IMR-90 (cell line): ENCODE measurements at regions not wholly inside any gene's neighbourhood (a gene's known extent, or its start where the extent isn't known, plus 50 kb on each side); places are given as distances from the start of the nearest gene placed in this dataset.

Experiments used
- ATAC-seq: fragments of 200-7000 bp; cut with Tn5 transposase; 2 replicates; pipeline ENCODE4 v1.9.1; 2020; ENCODE audit warnings: low read depth, mild to moderate bottlenecking, moderate library complexity
- BruUV-seq: library from RNA; stranded (reverse); fragments of 400-500 nt; replicated peaks from 2 replicates; lab custom pipeline; 2021; lab: Mats Ljungman, UMichigan
- CTCF ChIA-PET: fragments of 300-600 bp; formaldehyde crosslinking; extraction: SDS; loops from one replicate; lab custom pipeline; 2021; ENCODE audit warnings: antibody characterized with exemption; lab: Yijun Ruan, JAX
- POLR2A ChIA-PET: fragments of 300-600 bp; sonication (Branson Sonifier 250); formaldehyde crosslinking; loops from one replicate; lab custom pipeline; 2022; ENCODE audit warnings: antibody characterized with exemption; ENCODE audit not compliant: unreplicated experiment; lab: Charles Lee
- DNase-seq: peaks from one replicate; pipeline ENCODE4 v3.0.0; 2013
- H2AFZ ChIP-seq: replicated peaks from 2 replicates; pipeline ENCODE3; 2013; ENCODE audit warnings: low read length, mild to moderate bottlenecking; ENCODE audit not compliant: poor library complexity
- H2AK5ac ChIP-seq: 2 replicates; pipeline ENCODE4 v1.6.1; 2013; ENCODE audit warnings: low read depth, low read length, inconsistent platforms
- H2AK9ac ChIP-seq: replicated peaks from 2 replicates; pipeline ENCODE3; 2013; ENCODE audit warnings: mild to moderate bottlenecking, low read depth, low read length, moderate library complexity; ENCODE audit not compliant: poor library complexity
- H2BK120ac ChIP-seq: 2 replicates; pipeline ENCODE4 v1.6.1; 2013; ENCODE audit warnings: low read depth, low read length, inconsistent platforms
- H2BK15ac ChIP-seq: 3 replicates; pipeline ENCODE4 v1.6.1; 2013; ENCODE audit warnings: low read depth, low read length, inconsistent platforms
- H2BK20ac ChIP-seq: 2 replicates; pipeline ENCODE4 v1.6.1; 2013; ENCODE audit warnings: low read depth, mild to moderate bottlenecking, inconsistent platforms, low read length, moderate library complexity
- H2BK5ac ChIP-seq: 2 replicates; pipeline ENCODE4 v1.6.1; 2013; ENCODE audit warnings: mild to moderate bottlenecking, low read depth, low read length, inconsistent platforms; ENCODE audit not compliant: poor library complexity, severe bottlenecking
- H3K14ac ChIP-seq: replicated peaks from 2 replicates; pipeline ENCODE4 v1.6.1; 2013; ENCODE audit warnings: low read depth, low read length, inconsistent platforms
- H3K18ac ChIP-seq: 2 replicates; pipeline ENCODE4 v1.6.1; 2013; ENCODE audit warnings: low read depth, low read length, control low read depth
- H3K23ac ChIP-seq: 2 replicates; pipeline ENCODE4 v1.6.1; 2013; ENCODE audit warnings: low read depth, low read length, inconsistent platforms
- H3K27ac ChIP-seq: 2 replicates; pipeline ENCODE4 v1.5.1; 2013; ENCODE audit warnings: mild to moderate bottlenecking, control low read depth, low read length; ENCODE audit not compliant: insufficient read depth
- H3K27me3 ChIP-seq: 2 replicates; pipeline ENCODE4 v1.6.1; 2013; ENCODE audit warnings: low read length; ENCODE audit not compliant: control insufficient read depth, insufficient read depth
- H3K36me3 ChIP-seq: 2 replicates; pipeline ENCODE4 v1.6.1; 2013; ENCODE audit warnings: low read length, mixed read lengths; ENCODE audit not compliant: control insufficient read depth, insufficient read depth
- H3K4ac ChIP-seq: 2 replicates; pipeline ENCODE4 v1.6.1; 2013; ENCODE audit warnings: low read depth, low read length, inconsistent platforms
- H3K4me1 ChIP-seq: 2 replicates; pipeline ENCODE4 v1.6.1; 2013; ENCODE audit warnings: low read length, mixed read lengths; ENCODE audit not compliant: control insufficient read depth, insufficient read depth
- H3K4me2 ChIP-seq: 2 replicates; pipeline ENCODE4 v1.6.1; 2013; ENCODE audit warnings: low read depth, mild to moderate bottlenecking, control low read depth, low read length, moderate library complexity
- H3K4me3 ChIP-seq: 2 replicates; pipeline ENCODE4 v1.5.1; 2013; ENCODE audit warnings: low read depth, mild to moderate bottlenecking, control low read depth, low read length, moderate library complexity; ENCODE audit not compliant: insufficient read depth
- H3K56ac ChIP-seq: 2 replicates; pipeline ENCODE4 v1.6.1; 2013; ENCODE audit warnings: low read length, inconsistent platforms; ENCODE audit not compliant: insufficient read depth; ENCODE audit errors: extremely low read depth
- H3K79me1 ChIP-seq, 2 experiments: 2 replicates each; pipeline ENCODE4 v1.6.1; 2013; ENCODE audit warnings: low read length in 2 of 2, inconsistent platforms in 1 of 2, low read depth in 1 of 2
- H3K9ac ChIP-seq: 2 replicates; pipeline ENCODE4 v1.6.1; 2013; ENCODE audit warnings: low read depth, low read length, control low read depth
- H3K9me1 ChIP-seq: 2 replicates; pipeline ENCODE4 v1.6.1; 2013; ENCODE audit warnings: low read length, inconsistent platforms; ENCODE audit not compliant: insufficient read depth
- H3K9me3 ChIP-seq: 2 replicates; pipeline ENCODE4 v1.6.1; 2013; ENCODE audit warnings: low read length; ENCODE audit not compliant: control insufficient read depth, insufficient read depth
- H4K20me1 ChIP-seq: 2 replicates; pipeline ENCODE4 v1.6.1; 2013; ENCODE audit warnings: low read length, inconsistent platforms; ENCODE audit not compliant: insufficient read depth
- H4K5ac ChIP-seq: 2 replicates; pipeline ENCODE4 v1.6.1; 2013; ENCODE audit warnings: mild to moderate bottlenecking, low read depth, low read length, control low read depth
- H4K8ac ChIP-seq, 2 experiments: 2 replicates each; pipeline ENCODE4 v1.6.1; 2013; ENCODE audit warnings: low read depth in 2 of 2, low read length in 2 of 2, control low read depth in 1 of 2, inconsistent platforms in 1 of 2
- H4K91ac ChIP-seq: 2 replicates; pipeline ENCODE4 v1.6.1; 2013; ENCODE audit warnings: low read depth, low read length, inconsistent platforms; ENCODE audit not compliant: insufficient read depth
- BHLHE40 ChIP-seq: fragments of 150-350 bp; IDR thresholded peaks from 2 replicates; pipeline ENCODE4 v1.6.1; 2016; ENCODE audit warnings: mild to moderate bottlenecking, low read depth, low read length
- CEBPB ChIP-seq: IDR thresholded peaks from 2 replicates; pipeline ENCODE4 v1.6.1; 2012; ENCODE audit warnings: low read depth, low read length, improper control_type of control experiment
- CHD1 ChIP-seq: IDR thresholded peaks from 2 replicates; pipeline ENCODE4 v1.6.1; 2012; ENCODE audit warnings: low read depth, low read length, improper control_type of control experiment
- FOS ChIP-seq: fragments of 150-350 bp; IDR thresholded peaks from 2 replicates; pipeline ENCODE4 v1.6.1; 2016; ENCODE audit warnings: low read depth, low read length
- MAFK ChIP-seq: IDR thresholded peaks from 2 replicates; pipeline ENCODE4 v1.6.1; 2012; ENCODE audit warnings: low read depth, low read length, improper control_type of control experiment
- MXI1 ChIP-seq: IDR thresholded peaks from 2 replicates; pipeline ENCODE4 v1.6.1; 2012; ENCODE audit warnings: low read depth, mild to moderate bottlenecking, low read length, moderate library complexity, borderline replicate concordance
- NFE2L2 ChIP-seq: fragments of 150-350 bp; IDR thresholded peaks from 2 replicates; pipeline ENCODE4 v1.6.1; 2016; ENCODE audit warnings: low read depth, mild to moderate bottlenecking, low read length
- POLR2A ChIP-seq: IDR thresholded peaks from 2 replicates; pipeline ENCODE4 v1.6.1; 2012; ENCODE audit warnings: mild to moderate bottlenecking, low read depth, low read length
- RAD21 ChIP-seq: IDR thresholded peaks from 2 replicates; pipeline ENCODE4 v1.6.1; 2012; ENCODE audit warnings: low read length, improper control_type of control experiment
- RCOR1 ChIP-seq: IDR thresholded peaks from 2 replicates; pipeline ENCODE4 v1.6.1; 2012; ENCODE audit warnings: mild to moderate bottlenecking, low read length, improper control_type of control experiment; ENCODE audit not compliant: insufficient replicate concordance
- RFX5 ChIP-seq: IDR thresholded peaks from 2 replicates; pipeline ENCODE4 v1.8.0; 2012; ENCODE audit warnings: low read depth, mild to moderate bottlenecking, low read length, moderate library complexity
- SMC3 ChIP-seq: fragments of 150-350 bp; IDR thresholded peaks from 2 replicates; pipeline ENCODE4 v1.6.1; 2016; ENCODE audit warnings: low read depth, mild to moderate bottlenecking, antibody characterized with exemption, low read length, moderate library complexity
- WGBS, 2 experiments: methylation state at CpG; one replicate each; pipeline versions ENCODE4 v1.1.5 to v1.1.7; 2013; ENCODE audit warnings: missing lambda C conversion rate in 2 of 2; ENCODE audit not compliant: insufficient read length in 1 of 2; ENCODE audit errors: extremely low coverage in 2 of 2; 5-methylcytosine and 5-hydroxymethylcytosine counted together
- dilution Hi-C: fragments of 300-500 bp; cut with HindIII; formaldehyde crosslinking; loops from one replicate; pipeline ENCODE4 v1.14.3; 2018; ENCODE audit warnings: low sequenced_read_pairs; ENCODE audit not compliant: unreplicated experiment
- in situ Hi-C: fragments of 300-500 bp; cut with MboI; formaldehyde crosslinking; loops from 3 replicates; pipeline ENCODE4 v1.14.3; 2019; ENCODE audit warnings: low sequenced_read_pairs, inconsistent platforms, mixed read lengths
- intact Hi-C: fragments of 100-400 bp; cut with micrococcal nuclease; formaldehyde crosslinking; loops from 2 replicates; pipeline ENCODE4 v1.10.0; 2022
- TF ChIP-seq, protein P1 (sequence below): conservative IDR thresholded peaks from 2 replicates; pipeline ENCODE4 v1.5.1; 2012; ENCODE audit warnings: mild to moderate bottlenecking, low read depth, low read length, improper control_type of control experiment
- TF ChIP-seq, protein P2 (sequence below): fragments of 150-350 bp; IDR thresholded peaks from 2 replicates; pipeline ENCODE4 v1.6.1; 2017; ENCODE audit warnings: mild to moderate bottlenecking, antibody characterized with exemption, low read length, low read depth
- TF ChIP-seq, protein P3 (sequence below): fragments of 150-350 bp; IDR thresholded peaks from 2 replicates; pipeline ENCODE4 v1.6.1; 2016; ENCODE audit warnings: low read depth, mild to moderate bottlenecking, low read length, moderate library complexity, borderline replicate concordance

DNA sequence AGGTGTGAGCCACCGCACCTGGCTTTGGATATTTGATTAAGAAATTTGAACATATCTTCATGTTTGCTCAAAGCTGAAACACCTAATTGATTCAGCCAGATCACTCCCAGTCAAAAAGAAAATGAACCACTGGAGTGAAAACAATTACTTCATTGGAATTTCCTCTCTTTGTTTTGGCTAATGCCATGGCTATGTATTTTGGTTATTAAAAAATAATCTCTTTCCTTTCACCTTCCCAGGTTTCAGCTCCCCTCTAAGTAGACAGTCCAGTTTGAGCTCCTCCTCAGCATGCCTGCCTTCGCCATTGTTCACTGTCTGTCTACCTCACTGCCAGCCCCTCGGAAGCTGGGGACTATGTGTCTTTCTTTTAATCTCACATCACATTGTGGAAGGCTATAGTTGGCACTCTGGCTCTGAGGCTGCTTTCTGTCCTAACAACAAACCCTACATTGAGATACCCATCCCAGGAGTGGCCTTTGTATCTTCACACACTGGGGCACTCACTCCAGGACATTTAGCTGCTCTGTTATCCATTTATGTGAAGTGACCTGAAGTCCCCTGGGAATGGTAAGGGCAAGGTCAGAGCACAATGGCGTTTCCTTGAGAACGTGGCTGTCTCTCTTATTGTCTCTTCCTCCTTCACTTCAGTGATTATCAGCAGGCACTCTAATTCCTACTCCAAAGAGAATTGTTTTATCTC lies 764.0 kb upstream of the CITED2 start:
- no peak overlapping the region for H3K9ac ChIP-seq

More for the DNA sequence above, 764.0 kb upstream of the CITED2 start:
- Histone ChIP-seq H3K14ac (peak overlapping the region; percentile 19; the same call in 1 of the 2 replicates), H3K4me3 (no peak overlapping the region), H3K27ac (no peak overlapping the region), H3K56ac (no peak overlapping the region), H4K20me1 (no peaks in the 10 kb centered on the region), H3K4me2 (no peak overlapping the region), H3K23ac (no peak overlapping the region), H3K4me1 (no peaks in the 10 kb centered on the region), H2BK15ac (no peak overlapping the region; the same call in 2 of the 3 replicates), H2AK5ac (no peak overlapping the region), H3K18ac (no peak overlapping the region), H3K79me1 (no peaks in the 10 kb centered on the region), H3K27me3 (no peaks in the 10 kb centered on the region), H2AK9ac (no peak overlapping the region), H4K5ac (no peak overlapping the region), H3K36me3 (no peaks in the 10 kb centered on the region), H3K9me3 (peaks cover 2% of the 10 kb centered on the region; the same call in 1 of the 2 replicates), H3K4ac (no peak overlapping the region), H2BK120ac (no peak overlapping the region), H2BK20ac (peak overlapping the region; percentile 52), H2AFZ (peak overlapping the region; percentile 75), H4K91ac (peak overlapping the region; percentile 11; the same call in 1 of the 2 replicates), H3K9me1 (no peaks in the 10 kb centered on the region), H2BK5ac (no peak overlapping the region), H4K8ac (peak overlapping the region in 1 of 2 experiments; percentile 13; a peak in 1 of 4 replicates)
- TF ChIP-seq RAD21 (no peak), RCOR1 (no peak), POLR2A (no peak), CEBPB (no peak), SMC3 (no peak), MAFK (no peak), BHLHE40 (no peak), NFE2L2 (no peak), RFX5 (no peak), CHD1 (no peak), FOS (no peak), MXI1 (no peak)
- TF ChIP-seq, protein P1, sequence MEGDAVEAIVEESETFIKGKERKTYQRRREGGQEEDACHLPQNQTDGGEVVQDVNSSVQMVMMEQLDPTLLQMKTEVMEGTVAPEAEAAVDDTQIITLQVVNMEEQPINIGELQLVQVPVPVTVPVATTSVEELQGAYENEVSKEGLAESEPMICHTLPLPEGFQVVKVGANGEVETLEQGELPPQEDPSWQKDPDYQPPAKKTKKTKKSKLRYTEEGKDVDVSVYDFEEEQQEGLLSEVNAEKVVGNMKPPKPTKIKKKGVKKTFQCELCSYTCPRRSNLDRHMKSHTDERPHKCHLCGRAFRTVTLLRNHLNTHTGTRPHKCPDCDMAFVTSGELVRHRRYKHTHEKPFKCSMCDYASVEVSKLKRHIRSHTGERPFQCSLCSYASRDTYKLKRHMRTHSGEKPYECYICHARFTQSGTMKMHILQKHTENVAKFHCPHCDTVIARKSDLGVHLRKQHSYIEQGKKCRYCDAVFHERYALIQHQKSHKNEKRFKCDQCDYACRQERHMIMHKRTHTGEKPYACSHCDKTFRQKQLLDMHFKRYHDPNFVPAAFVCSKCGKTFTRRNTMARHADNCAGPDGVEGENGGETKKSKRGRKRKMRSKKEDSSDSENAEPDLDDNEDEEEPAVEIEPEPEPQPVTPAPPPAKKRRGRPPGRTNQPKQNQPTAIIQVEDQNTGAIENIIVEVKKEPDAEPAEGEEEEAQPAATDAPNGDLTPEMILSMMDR = no peak
- TF ChIP-seq, protein P2, sequence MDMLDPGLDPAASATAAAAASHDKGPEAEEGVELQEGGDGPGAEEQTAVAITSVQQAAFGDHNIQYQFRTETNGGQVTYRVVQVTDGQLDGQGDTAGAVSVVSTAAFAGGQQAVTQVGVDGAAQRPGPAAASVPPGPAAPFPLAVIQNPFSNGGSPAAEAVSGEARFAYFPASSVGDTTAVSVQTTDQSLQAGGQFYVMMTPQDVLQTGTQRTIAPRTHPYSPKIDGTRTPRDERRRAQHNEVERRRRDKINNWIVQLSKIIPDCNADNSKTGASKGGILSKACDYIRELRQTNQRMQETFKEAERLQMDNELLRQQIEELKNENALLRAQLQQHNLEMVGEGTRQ = no peak
- TF ChIP-seq, protein P3, sequence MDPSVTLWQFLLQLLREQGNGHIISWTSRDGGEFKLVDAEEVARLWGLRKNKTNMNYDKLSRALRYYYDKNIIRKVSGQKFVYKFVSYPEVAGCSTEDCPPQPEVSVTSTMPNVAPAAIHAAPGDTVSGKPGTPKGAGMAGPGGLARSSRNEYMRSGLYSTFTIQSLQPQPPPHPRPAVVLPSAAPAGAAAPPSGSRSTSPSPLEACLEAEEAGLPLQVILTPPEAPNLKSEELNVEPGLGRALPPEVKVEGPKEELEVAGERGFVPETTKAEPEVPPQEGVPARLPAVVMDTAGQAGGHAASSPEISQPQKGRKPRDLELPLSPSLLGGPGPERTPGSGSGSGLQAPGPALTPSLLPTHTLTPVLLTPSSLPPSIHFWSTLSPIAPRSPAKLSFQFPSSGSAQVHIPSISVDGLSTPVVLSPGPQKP = no peak
- in situ Hi-C loops = no loop called here
- ATAC-seq (no peak), DNase-seq (no peak)
- dilution Hi-C loops = no loop called here
- BruUV-seq = no TSS peak
- POLR2A ChIA-PET = interaction anchor here (0.6 kb wide), 1 partner anchor 109 kb away, joined by 14 read pairs; no protein-coding TSS in a partner anchor
- CTCF ChIA-PET = no interaction called here
- no CpG with 5 or more reads among the region's 5 CpGs for WGBS, 2 experiments
- intact Hi-C loops = no loop called here
